Neural progenitor cell (in vitro differentiated cells): ENCODE measurements at regions not wholly inside any gene's neighbourhood (a gene's known extent, or its start where the extent isn't known, plus 50 kb on each side); places are given as distances from the start of the nearest gene placed in this dataset.

ENCODE experiments used
- DNase-seq: peaks from one replicate; pipeline ENCODE4 v3.0.0-alpha.2; 2016; ENCODE audit warnings: low spot score
- H2AFZ ChIP-seq: fragments of 200-600 bp; sonication (generic); replicated peaks from 2 replicates; pipeline ENCODE4 v1.6.1; 2016; ENCODE audit warnings: antibody characterized with exemption
- H3F3A ChIP-seq: fragments of 200-600 bp; sonication (generic); 2 replicates; pipeline ENCODE4 v1.6.1; 2016; ENCODE audit warnings: antibody characterized with exemption, low read depth
- H3K27ac ChIP-seq: fragments of 200-600 bp; sonication (generic); 2 replicates; pipeline ENCODE4 v1.5.1; 2016; ENCODE audit warnings: mild to moderate bottlenecking
- H3K27me3 ChIP-seq: fragments of 200-600 bp; sonication (generic); 2 replicates; pipeline ENCODE4 v1.6.1; 2016; ENCODE audit warnings: mild to moderate bottlenecking, moderate library complexity
- H3K36me3 ChIP-seq: fragments of 200-600 bp; sonication (generic); 2 replicates; pipeline ENCODE4 v1.5.1; 2016
- H3K4me1 ChIP-seq: fragments of 200-600 bp; sonication (generic); 2 replicates; pipeline ENCODE4 v1.6.1; 2016; ENCODE audit warnings: mixed run types
- H3K4me2 ChIP-seq: fragments of 200-600 bp; sonication (generic); 2 replicates; pipeline ENCODE4 v1.6.1; 2016
- H3K4me3 ChIP-seq: fragments of 200-600 bp; sonication (generic); 2 replicates; pipeline ENCODE4 v1.5.1; 2016
- H3K79me2 ChIP-seq: fragments of 200-600 bp; sonication (generic); 2 replicates; pipeline ENCODE4 v1.6.1; 2016; ENCODE audit warnings: low read depth
- H3K9ac ChIP-seq: fragments of 200-600 bp; sonication (generic); 2 replicates; pipeline ENCODE4 v1.6.1; 2016
- H3K9me3 ChIP-seq: fragments of 200-600 bp; sonication (generic); 2 replicates; pipeline ENCODE4 v1.5.1; 2016; ENCODE audit warnings: low read depth
- H4K20me1 ChIP-seq: fragments of 200-600 bp; sonication (generic); 2 replicates; pipeline ENCODE4 v1.6.1; 2016; ENCODE audit warnings: low read depth
- H3K27ac Mint-ChIP-seq: 3 replicates; pipeline ENCODE4 v1.8.0; 2021; ENCODE audit warnings: mixed read lengths
- H3K27me3 Mint-ChIP-seq: 2 replicates; pipeline ENCODE4 v1.8.0; 2022; ENCODE audit warnings: low read depth, mild to moderate bottlenecking, inconsistent platforms, moderate library complexity, mixed read lengths; ENCODE audit not compliant: insufficient read depth
- H3K36me3 Mint-ChIP-seq: 3 replicates; pipeline ENCODE4 v1.8.0; 2021; ENCODE audit warnings: mixed read lengths
- H3K4me1 Mint-ChIP-seq: 3 replicates; pipeline ENCODE4 v1.8.0; 2021; ENCODE audit warnings: mixed read lengths
- H3K4me3 Mint-ChIP-seq: 3 replicates; pipeline ENCODE4 v1.8.0; 2021; ENCODE audit warnings: mild to moderate bottlenecking, moderate library complexity, mixed read lengths
- H3K9me3 Mint-ChIP-seq: 3 replicates; pipeline ENCODE4 v1.8.0; 2020; ENCODE audit warnings: mixed read lengths
- CTCF ChIP-seq: fragments of 200-600 bp; sonication (generic); IDR thresholded peaks from 2 replicates; pipeline ENCODE4 v1.5.1; 2017; ENCODE audit warnings: antibody characterized with exemption, mild to moderate bottlenecking
- EZH2 ChIP-seq: fragments of 200-600 bp; sonication (generic); IDR thresholded peaks from 2 replicates; pipeline ENCODE4 v1.6.1; 2017; ENCODE audit warnings: antibody characterized with exemption, mild to moderate bottlenecking, moderate library complexity
- EZH2phosphoT487 ChIP-seq: fragments of 200-600 bp; sonication (generic); IDR thresholded peaks from 2 replicates; pipeline ENCODE4 v1.6.1; 2017; ENCODE audit warnings: antibody characterized with exemption

GRCh38 chr2:133765658-133766057 is 197.4 kb upstream of the NCKAP5 start:
- Histone ChIP-seq H4K20me1 (no peaks in the 10 kb centered on the region), H3K27ac (no peak overlapping the region), H3K4me2 (no peak overlapping the region), H3K27me3 (no peaks in the 10 kb centered on the region), H2AFZ (no peak overlapping the region), H3F3A (no peaks in the 10 kb centered on the region), H3K36me3 (no peaks in the 10 kb centered on the region), H3K79me2 (no peaks in the 10 kb centered on the region), H3K9me3 (no peaks in the 10 kb centered on the region), H3K4me1 (no peaks in the 10 kb centered on the region), H3K9ac (no peak overlapping the region), H3K4me3 (no peak overlapping the region)
- no peaks in the 10 kb centered on the region for H3K4me1 Mint-ChIP-seq
- DNase-seq, result no peak
- H3K36me3 Mint-ChIP-seq, result no peaks in the 10 kb centered on the region
- peaks cover 14% of the 10 kb centered on the region for H3K9me3 Mint-ChIP-seq
- no peak overlapping the region for H3K4me3 Mint-ChIP-seq
- H3K27ac Mint-ChIP-seq, result peak overlapping the region; percentile 36
- H3K27me3 Mint-ChIP-seq, result no peaks in the 10 kb centered on the region
- TF ChIP-seq CTCF, result no peak
- TF ChIP-seq EZH2, result no peak
- TF ChIP-seq EZH2phosphoT487, result no peak

- no peaks in the 10 kb centered on the region for H3K4me1 ChIP-seq
- H3K27me3 ChIP-seq, result no peaks in the 10 kb centered on the region
- no peaks in the 10 kb centered on the region for H3K4me1 Mint-ChIP-seq
- no peaks in the 10 kb centered on the region for H4K20me1 ChIP-seq
- H3F3A ChIP-seq, result no peaks in the 10 kb centered on the region
- H3K9me3 Mint-ChIP-seq, result peaks cover 14% of the 10 kb centered on the region
- H3K4me2 ChIP-seq, result no peak overlapping the region
- peaks cover 2% of the 10 kb centered on the region for H3K27me3 Mint-ChIP-seq
- no peak overlapping the region for H3K9ac ChIP-seq
- H3K4me3 ChIP-seq, result no peak overlapping the region
- no peaks in the 10 kb centered on the region for H3K36me3 Mint-ChIP-seq
- H3K27ac ChIP-seq, result no peak overlapping the region
- no peak for TF ChIP-seq EZH2
- no peak for TF ChIP-seq EZH2phosphoT487
- no peak for TF ChIP-seq CTCF
- H3K36me3 ChIP-seq, result no peaks in the 10 kb centered on the region
- no peaks in the 10 kb centered on the region for H3K79me2 ChIP-seq
- peak overlapping the region; percentile 36 for H3K27ac Mint-ChIP-seq
- DNase-seq, result no peak
- no peak overlapping the region for H3K4me3 Mint-ChIP-seq
- H3K9me3 ChIP-seq, result no peaks in the 10 kb centered on the region
- no peak overlapping the region for H2AFZ ChIP-seq
Observed at GRCh38 chr2:133766164-133766832, 198.0 kb upstream of the NCKAP5 start.

- no peak overlapping the region for H3K27ac ChIP-seq
- Mint-ChIP-seq H3K4me3 (no peak overlapping the region), H3K4me1 (no peaks in the 10 kb centered on the region), H3K27ac (peak overlapping the region; percentile 27), H3K9me3 (peaks cover 6% of the 10 kb centered on the region), H3K36me3 (no peaks in the 10 kb centered on the region), H3K27me3 (peaks cover 4% of the 10 kb centered on the region)
- no peaks in the 10 kb centered on the region for H3K4me1 ChIP-seq
- no peak for TF ChIP-seq CTCF
- TF ChIP-seq EZH2, result no peak
- no peak for TF ChIP-seq EZH2phosphoT487
- no peak for DNase-seq
- no peak overlapping the region for H3K4me3 ChIP-seq
- no peaks in the 10 kb centered on the region for H4K20me1 ChIP-seq
- no peaks in the 10 kb centered on the region for H3F3A ChIP-seq
- H3K9ac ChIP-seq, result no peak overlapping the region
- no peaks in the 10 kb centered on the region for H3K27me3 ChIP-seq
- no peak overlapping the region for H2AFZ ChIP-seq
- H3K79me2 ChIP-seq, result no peaks in the 10 kb centered on the region
- H3K9me3 ChIP-seq, result no peaks in the 10 kb centered on the region
- no peak overlapping the region for H3K4me2 ChIP-seq
- no peaks in the 10 kb centered on the region for H3K36me3 ChIP-seq
Observed at GRCh38 chr2:133768256-133768655, 200.0 kb upstream of the NCKAP5 start.
